EL (cell line): ENCODE measurements at regions not wholly inside any gene's neighbourhood (a gene's known extent, or its start where the extent isn't known, plus 50 kb on each side); places are given as distances from the start of the nearest gene placed in this dataset.

Source experiments
- DNase-seq: peaks from one replicate; pipeline ENCODE4 v3.0.0-alpha.2; 2016

- no peak for DNase-seq
Measured at GRCh38 chr5:125549322-125549911, 803.0 kb upstream of the ZNF608 start.

- DNase-seq, result peak; percentile 53
Measured at GRCh38 chr5:125550274-125550673, 803.8 kb upstream of the ZNF608 start.

- DNase-seq, result no peak
Measured at GRCh38 chr5:125551246-125551645, 804.8 kb upstream of the ZNF608 start.

GRCh38 chr5:125551797-125552196, 805.4 kb upstream of the ZNF608 start:
- DNase-seq, result no peak

- peak; percentile 15 for DNase-seq
Measured at GRCh38 chr5:125552486-125552885, 806.0 kb upstream of the ZNF608 start.

GRCh38 chr5:125554355-125554754, 807.9 kb upstream of the ZNF608 start:
- DNase-seq, result no peak

GRCh38 chr5:125555591-125555990, 809.2 kb upstream of the ZNF608 start:
- DNase-seq, result no peak

GRCh38 chr5:125558016-125558415, 811.6 kb upstream of the ZNF608 start:
- DNase-seq, result no peak

GRCh38 chr5:125558466-125558865, 812.0 kb upstream of the ZNF608 start:
- no peak for DNase-seq

- peak; percentile 90 for DNase-seq
Measured at GRCh38 chr5:125559296-125559695, 812.9 kb upstream of the ZNF608 start.

GRCh38 chr5:125560476-125561225, 814.2 kb upstream of the ZNF608 start:
- DNase-seq, result no peak

- DNase-seq, result no peak
Measured at GRCh38 chr5:125564317-125564975, 818.0 kb upstream of the ZNF608 start.

GRCh38 chr5:125574491-125575044, 828.1 kb upstream of the ZNF608 start:
- DNase-seq, result no peak

- DNase-seq, result no peak
Measured at GRCh38 chr5:125575171-125575890, 828.9 kb upstream of the ZNF608 start.

- peak; percentile 12 for DNase-seq
Measured at GRCh38 chr5:125575891-125576505, 829.6 kb upstream of the ZNF608 start.

- DNase-seq, result no peak
Measured at GRCh38 chr5:125576822-125577221, 830.4 kb upstream of the ZNF608 start.

- no peak for DNase-seq
Measured at GRCh38 chr5:125578551-125578950, 832.1 kb upstream of the ZNF608 start.

GRCh38 chr5:125579182-125579581, 832.7 kb upstream of the ZNF608 start:
- DNase-seq, result no peak

- DNase-seq, result no peak
Measured at GRCh38 chr5:125581311-125581710, 834.9 kb upstream of the ZNF608 start.

GRCh38 chr5:125582352-125582751, 835.9 kb upstream of the ZNF608 start:
- DNase-seq, result no peak

- no peak for DNase-seq
Measured at GRCh38 chr5:125583321-125584139, 837.1 kb upstream of the ZNF608 start.

GRCh38 chr5:125584140-125584520, 837.7 kb upstream of the ZNF608 start:
- DNase-seq, result no peak
